Upper lobe of left lung (tissue), 4 donors: ENCODE measurements at regions not wholly inside any gene's neighbourhood (a gene's known extent, or its start where the extent isn't known, plus 50 kb on each side); places are given as distances from the start of the nearest gene placed in this dataset.

ENCODE experiments used
- CTCF ChIP-seq, 6 experiments: fragments of 450-650 bp in 4 of 6; fragments of 200-600 bp in 2 of 6; sonication (generic) in 2 of 6; IDR thresholded peaks; one replicate each; pipeline ENCODE4 v1.5.1; 2016 to 2019; ENCODE audit warnings: antibody characterized with exemption in 6 of 6
- EP300 ChIP-seq, 4 donors: sonication (generic); formaldehyde crosslinking; IDR thresholded peaks; one replicate each; pipeline ENCODE4 v1.5.1; 2017; ENCODE audit warnings: antibody characterized with exemption in 4 of 4, control low read depth in 2 of 4
- POLR2A ChIP-seq, 4 donors: fragments of 450-650 bp; IDR thresholded peaks; one replicate each; pipeline ENCODE4 v1.5.1; 2016 to 2017; ENCODE audit warnings: antibody characterized with exemption in 4 of 4, mild to moderate bottlenecking in 2 of 4

GRCh38 chr12:97380440-97380839 is 82.2 kb upstream of the RMST start:
- TF ChIP-seq CTCF (IDR thresholded peaks at IDR 0.05): no peak
- no peak for TF ChIP-seq POLR2A (IDR thresholded peaks at IDR 0.05)
- TF ChIP-seq EP300 (IDR thresholded peaks at IDR 0.05): no peak
